Kidney (tissue), 13 donors: ENCODE measurements at regions not wholly inside any gene's neighbourhood (a gene's known extent, or its start where the extent isn't known, plus 50 kb on each side); places are given as distances from the start of the nearest gene placed in this dataset.

ENCODE experiments used
- DNase-seq, 5 donors: peaks; one replicate each; pipeline ENCODE4 v3.0.0-alpha.2; 2013 to 2020
- FAIRE-seq: peaks from 2 replicates; lab custom pipeline; 2012; peaks lifted over from hg19 to GRCh38; lab: Jason Lieb, UNC
- H3K27ac ChIP-seq, 2 donors: one replicate each; pipeline ENCODE4 v1.7.0; 2013; ENCODE audit warnings: low read depth in 2 of 2, low read length in 2 of 2, inconsistent platforms in 1 of 2
- H3K27me3 ChIP-seq: one replicate; pipeline ENCODE4 v1.7.1; 2013; ENCODE audit warnings: low read length, inconsistent platforms; ENCODE audit not compliant: control insufficient read depth, insufficient read depth
- H3K36me3 ChIP-seq, 3 donors: one replicate each; pipeline versions ENCODE4 v1.7.0 to v1.7.1; 2013; ENCODE audit warnings: low read length in 3 of 3, control low read depth in 1 of 3, inconsistent platforms in 1 of 3; ENCODE audit not compliant: insufficient read depth in 3 of 3, control insufficient read depth in 2 of 3
- H3K4me1 ChIP-seq, 3 donors: one replicate each; pipeline versions ENCODE4 v1.7.0 to v1.7.1; 2013; ENCODE audit warnings: low read length in 3 of 3, inconsistent platforms in 1 of 3, low read depth in 1 of 3; ENCODE audit not compliant: control insufficient read depth in 2 of 3, insufficient read depth in 2 of 3
- H3K4me3 ChIP-seq, 3 donors: one replicate each; pipeline versions ENCODE4 v1.7.0 to v1.8.1; 2013; ENCODE audit warnings: low read length in 3 of 3, control low read depth in 1 of 3, inconsistent platforms in 1 of 3
- H3K9ac ChIP-seq, 3 donors: one replicate each; pipeline versions ENCODE4 v1.7.0 to v1.7.1; 2013; ENCODE audit warnings: low read length in 3 of 3, control low read depth in 1 of 3, inconsistent platforms in 1 of 3
- H3K9me3 ChIP-seq, 3 donors: one replicate each; pipeline versions ENCODE4 v1.7.0 to v1.7.1; 2013; ENCODE audit warnings: low read length in 3 of 3, control low read depth in 1 of 3, inconsistent platforms in 1 of 3; ENCODE audit not compliant: control insufficient read depth in 2 of 3, insufficient read depth in 1 of 3
- CTCF ChIP-seq: IDR thresholded peaks from 3 replicates; pipeline ENCODE4 v1.5.1; 2012; ENCODE audit warnings: mild to moderate bottlenecking, moderate library complexity, borderline replicate concordance; ENCODE audit not compliant: insufficient read depth; ENCODE audit errors: extremely low read depth
- intact Hi-C: fragments of 100-400 bp; cut with DNase I; formaldehyde crosslinking; loops from one replicate; pipeline ENCODE4 v1.11.1; 2022
- donor health status: control.
- donor health status: control.
- donor health status: control.
- donor health status: control.
- donor health status: control.
- donor health status: DM: yes; HTN: yes; CAD: no.
- donor health status: Normal renal cell carcinoma (clear cell type).

GRCh38 chr10:111261081-111261615 lies 184.3 kb downstream of the ADRA2A start:
- Histone ChIP-seq H3K36me3 (no peaks in the 10 kb centered on the region), H3K9ac (no peak overlapping the region), H3K27ac (no peak overlapping the region), H3K27me3 (no peaks in the 10 kb centered on the region), H3K9me3 (no peaks in the 10 kb centered on the region), H3K4me1 (peaks cover 0 to 7% (median 5%) of the 10 kb centered on the region in 3 donors), H3K4me3 (no peak overlapping the region)
- TF ChIP-seq CTCF: no peak
- intact Hi-C loops: no loop called here
- DNase-seq: no peak
- no peak for FAIRE-seq

GRCh38 chr10:111265341-111265740 lies 188.5 kb downstream of the ADRA2A start:
- FAIRE-seq: no peak
- H3K36me3 ChIP-seq: no peaks in the 10 kb centered on the region
- H3K9me3 ChIP-seq: no peaks in the 10 kb centered on the region
- no peak overlapping the region for H3K9ac ChIP-seq
- DNase-seq: no peak
- intact Hi-C loops: no loop called here
- no peak for TF ChIP-seq CTCF
- no peaks in the 10 kb centered on the region for H3K27me3 ChIP-seq
- no peak overlapping the region for H3K4me3 ChIP-seq
- no peak overlapping the region for H3K27ac ChIP-seq
- H3K4me1 ChIP-seq: peaks cover 0 to 7% (median 5%) of the 10 kb centered on the region in 3 donors

GRCh38 chr10:111266165-111266564 lies 189.3 kb downstream of the ADRA2A start:
- Histone ChIP-seq H3K9ac (no peak overlapping the region), H3K4me1 (peaks cover 0 to 2% (median 2%) of the 10 kb centered on the region in 3 donors), H3K4me3 (no peak overlapping the region), H3K9me3 (no peaks in the 10 kb centered on the region), H3K36me3 (no peaks in the 10 kb centered on the region), H3K27me3 (no peaks in the 10 kb centered on the region), H3K27ac (no peak overlapping the region)
- DNase-seq (no peak), FAIRE-seq (no peak)
- intact Hi-C loops: no loop called here
- TF ChIP-seq CTCF: no peak

- H3K4me1 ChIP-seq: no peaks in the 10 kb centered on the region
- FAIRE-seq (no peak), DNase-seq (no peak)
- no peak overlapping the region for H3K27ac ChIP-seq
- intact Hi-C loops: no loop called here
- no peaks in the 10 kb centered on the region for H3K9me3 ChIP-seq
- no peak overlapping the region for H3K9ac ChIP-seq
- no peak overlapping the region for H3K4me3 ChIP-seq
- H3K36me3 ChIP-seq: no peaks in the 10 kb centered on the region
- no peaks in the 10 kb centered on the region for H3K27me3 ChIP-seq
- no peak for TF ChIP-seq CTCF
Observed at GRCh38 chr10:111267673-111268072, 190.8 kb downstream of the ADRA2A start.
